GM21825 (cell line): ENCODE measurements at regions not wholly inside any gene's neighbourhood (a gene's known extent, or its start where the extent isn't known, plus 50 kb on each side); places are given as distances from the start of the nearest gene placed in this dataset.

Experiments used
- ATAC-seq: cut with Tn5 transposase; IDR thresholded peaks from one replicate; pipeline ENCODE4 v1.9.1; 2021; ENCODE audit warnings: mild to moderate bottlenecking, moderate library complexity; ENCODE audit not compliant: unreplicated experiment

GRCh38 chr5:98104454-98105188 is 668.8 kb upstream of the RGMB start:
- no peak for ATAC-seq

- ATAC-seq = no peak
Observed at GRCh38 chr5:98105681-98106080, 667.8 kb upstream of the RGMB start.

GRCh38 chr5:98106116-98107031 is 667.1 kb upstream of the RGMB start:
- ATAC-seq = no peak

DNA sequence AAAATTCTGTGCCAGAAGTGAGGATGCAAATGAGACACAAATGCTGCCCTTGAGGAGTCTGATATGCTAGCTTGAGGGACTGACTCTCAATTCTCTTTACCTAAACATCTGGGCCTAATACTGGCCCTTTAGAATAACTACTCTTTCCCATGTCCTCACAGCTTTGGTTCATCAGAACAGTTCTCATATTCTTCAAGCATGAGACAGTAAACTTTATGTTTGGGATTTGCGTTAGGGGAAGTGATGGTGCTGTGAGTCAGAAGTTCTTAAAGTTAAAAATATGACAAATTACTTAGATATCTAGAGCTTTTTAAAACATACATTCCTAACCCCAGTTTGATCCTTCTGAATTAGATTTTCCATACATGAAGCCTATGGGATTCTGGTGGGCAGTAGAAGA is 665.0 kb upstream of the RGMB start:
- no peak for ATAC-seq

GRCh38 chr5:98109561-98110006 is 663.9 kb upstream of the RGMB start:
- no peak for ATAC-seq

- ATAC-seq = no peak
Observed at GRCh38 chr5:98110282-98110691, 663.2 kb upstream of the RGMB start.

DNA sequence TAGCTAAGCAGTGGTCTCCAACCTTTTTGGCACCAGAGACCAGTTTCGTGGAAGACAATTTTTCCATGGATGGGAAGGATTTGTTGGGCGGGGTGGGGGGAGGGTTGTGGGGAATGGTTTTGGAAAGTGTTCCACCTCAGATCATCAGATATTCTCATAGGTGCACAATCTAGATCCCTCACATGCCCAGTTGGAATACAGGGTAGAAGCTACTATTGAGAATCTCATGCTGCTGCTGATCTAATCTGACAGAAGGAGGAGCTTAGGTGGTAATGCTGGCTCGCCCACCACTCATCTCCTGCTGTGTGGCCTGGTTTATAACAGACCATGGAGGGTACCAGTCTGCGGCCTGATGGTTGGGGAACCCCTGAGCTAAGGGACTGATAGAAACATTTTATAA is 662.7 kb upstream of the RGMB start:
- ATAC-seq = no peak

DNA sequence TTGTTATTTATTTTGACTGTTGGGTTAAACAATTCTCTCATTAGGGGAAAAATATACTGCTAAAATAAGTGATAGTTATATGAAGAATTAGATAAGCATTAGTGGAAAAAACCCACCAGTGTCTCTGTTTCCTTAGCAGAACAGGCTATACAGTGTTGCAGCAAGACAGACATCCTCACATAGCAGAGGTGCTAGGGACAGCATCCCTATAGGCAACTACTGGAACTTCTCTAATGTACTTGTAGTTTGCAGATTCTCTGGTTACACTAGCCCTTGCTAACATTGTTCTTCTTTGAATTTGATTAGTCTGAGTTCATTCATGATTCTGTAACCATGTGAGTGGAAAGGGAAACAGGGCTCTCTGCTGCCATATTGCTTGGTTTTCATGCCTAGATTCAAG is 661.8 kb upstream of the RGMB start:
- no peak for ATAC-seq

GRCh38 chr5:98121036-98121936 is 652.2 kb upstream of the RGMB start:
- ATAC-seq = no peak

DNA sequence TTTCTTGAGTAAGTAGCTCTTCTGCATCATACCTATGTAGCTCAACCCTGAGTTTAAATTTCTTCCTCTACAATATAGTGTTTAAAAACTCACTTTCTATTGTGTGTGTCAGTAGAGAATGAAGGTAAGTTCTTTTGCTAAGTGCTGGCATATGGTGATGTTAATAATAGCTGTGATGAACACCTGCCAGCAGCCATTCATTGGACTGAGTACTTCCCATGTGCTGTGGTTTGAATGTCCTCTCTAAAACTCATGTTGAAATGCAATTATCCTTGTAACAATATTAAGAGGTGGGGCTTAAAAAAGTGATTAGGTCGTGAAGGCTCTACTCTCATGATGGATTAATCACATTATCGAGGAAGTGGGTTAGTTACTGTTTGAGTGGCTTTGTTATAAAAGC is 645.2 kb upstream of the RGMB start:
- no peak for ATAC-seq

DNA sequence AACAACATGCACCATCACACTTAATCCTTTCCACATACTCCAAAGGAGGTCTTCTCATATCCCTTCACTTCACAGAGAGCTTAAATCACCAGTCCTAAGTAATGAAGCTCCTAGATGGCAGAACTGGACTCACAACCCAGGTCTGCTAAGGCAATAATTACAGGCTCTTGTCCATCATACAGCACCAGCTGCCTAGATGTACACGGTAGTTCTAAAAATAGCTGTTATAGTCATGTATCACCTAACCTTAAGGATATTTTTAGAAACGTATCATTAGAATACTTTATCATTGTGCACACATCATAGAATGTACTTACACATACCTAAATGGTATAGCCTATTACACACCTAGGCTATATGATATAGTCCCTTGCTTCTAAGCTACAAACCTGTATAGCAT is 644.6 kb upstream of the RGMB start:
- ATAC-seq = no peak

- no peak for ATAC-seq
Observed at GRCh38 chr5:98130261-98131035, 643.0 kb upstream of the RGMB start.

DNA sequence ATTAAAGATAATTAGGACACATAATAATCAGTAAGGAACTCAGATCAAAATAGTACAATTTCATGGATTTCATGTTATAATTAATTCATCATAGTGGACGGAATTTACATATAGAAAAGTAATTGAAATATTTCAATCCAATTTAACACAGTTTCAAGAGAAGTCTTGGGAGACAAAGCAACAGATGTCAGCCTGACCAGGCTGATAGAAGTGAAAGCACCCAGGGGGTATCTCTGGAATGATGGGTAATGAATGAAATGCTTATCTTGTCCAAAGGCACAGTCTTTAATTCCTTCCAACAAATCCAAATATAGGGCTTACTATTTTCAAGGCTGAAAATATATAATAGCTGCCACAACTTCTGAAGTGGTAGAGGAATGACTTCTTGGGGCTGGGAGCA is 629.3 kb upstream of the RGMB start:
- ATAC-seq = no peak

DNA sequence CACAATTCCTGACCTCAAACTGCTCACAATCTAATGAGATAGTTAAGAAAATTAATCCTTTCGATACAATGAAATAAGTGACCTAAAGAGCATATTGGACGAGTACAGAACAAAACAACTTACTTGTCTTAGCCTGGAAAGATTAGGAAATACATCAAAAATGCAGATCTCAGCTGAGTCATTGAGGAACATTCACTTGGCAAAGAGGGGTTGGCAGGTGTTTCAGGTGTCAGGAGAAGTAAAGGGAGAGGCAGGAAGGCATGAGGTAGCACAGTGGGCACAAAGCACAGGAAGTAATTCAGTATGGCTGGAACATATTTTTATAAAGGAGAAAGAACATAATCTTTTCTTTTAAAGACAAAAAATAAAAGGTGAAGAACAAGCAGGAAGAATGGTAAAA is 628.8 kb upstream of the RGMB start:
- no peak for ATAC-seq

- ATAC-seq = no peak
Observed at GRCh38 chr5:98157368-98157767, 616.1 kb upstream of the RGMB start.

DNA sequence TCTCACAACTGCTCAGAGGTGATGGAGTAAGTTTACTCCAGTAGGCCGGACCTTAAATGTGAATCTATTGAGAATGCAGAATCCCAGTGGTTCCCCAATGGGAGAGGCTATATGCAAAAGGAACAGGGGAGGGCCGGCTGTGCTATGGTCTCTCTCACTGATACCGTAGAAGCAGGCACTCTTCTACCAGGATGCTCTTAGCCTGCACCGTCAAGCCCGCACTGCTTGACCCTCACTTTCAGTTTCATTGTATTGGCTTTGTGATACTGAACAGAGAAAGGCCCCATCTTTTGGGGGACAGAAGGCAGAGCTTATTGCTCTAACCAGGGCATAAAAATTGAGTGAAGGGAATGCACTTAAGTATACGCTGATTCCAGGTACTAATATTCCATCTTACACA is 615.0 kb upstream of the RGMB start:
- no peak for ATAC-seq

DNA sequence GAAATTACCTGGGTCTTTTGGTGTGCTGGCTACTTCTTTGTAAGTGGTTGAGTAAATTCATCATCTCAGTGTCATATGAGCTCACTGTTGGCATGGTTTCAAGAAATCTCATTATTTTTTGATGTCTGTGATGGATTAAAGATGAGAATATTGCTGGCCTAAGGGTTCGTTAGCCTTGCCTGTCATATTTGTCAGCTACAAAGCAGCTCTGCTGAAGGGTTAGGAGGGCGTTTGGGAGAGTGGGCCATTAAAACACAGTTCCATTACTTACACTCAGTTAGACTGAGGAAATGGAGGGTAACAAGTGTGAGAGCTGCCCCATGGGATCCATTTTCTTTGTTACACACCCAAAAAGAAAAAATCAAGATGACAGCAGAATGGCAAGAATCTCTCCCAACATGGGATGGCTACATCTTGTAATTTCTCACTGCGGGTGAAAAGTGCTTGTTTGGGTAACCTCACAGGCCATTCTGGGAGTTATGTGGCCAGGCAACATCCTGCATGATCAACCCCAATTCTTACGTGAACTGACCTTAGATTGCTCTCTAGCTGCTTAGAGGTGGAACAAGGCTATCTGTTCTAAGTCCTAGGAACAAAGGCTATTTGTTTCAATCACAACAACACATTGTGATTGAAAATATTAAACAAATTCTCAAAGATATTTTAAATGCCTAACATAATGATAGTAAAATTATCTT is 609.5 kb upstream of the RGMB start:
- no peak for ATAC-seq

DNA sequence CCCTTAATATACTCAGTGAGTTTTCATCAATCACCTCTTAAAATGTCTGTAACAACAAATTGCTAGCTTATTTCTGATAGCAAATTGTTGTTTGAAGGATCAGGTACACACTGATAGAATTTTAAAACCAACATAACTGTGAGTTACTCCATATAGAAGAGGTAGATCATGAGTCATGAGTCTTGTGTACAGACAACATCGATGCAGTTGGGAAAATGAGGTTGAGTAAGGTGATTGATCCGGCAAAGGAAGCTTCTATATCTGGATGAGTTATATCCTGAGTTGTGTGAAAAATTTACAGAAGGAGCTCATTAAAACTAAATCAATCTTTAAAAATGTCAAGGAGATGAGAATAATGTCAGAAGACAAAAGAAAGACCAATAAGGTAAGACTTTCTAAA is 604.6 kb upstream of the RGMB start:
- ATAC-seq = no peak

DNA sequence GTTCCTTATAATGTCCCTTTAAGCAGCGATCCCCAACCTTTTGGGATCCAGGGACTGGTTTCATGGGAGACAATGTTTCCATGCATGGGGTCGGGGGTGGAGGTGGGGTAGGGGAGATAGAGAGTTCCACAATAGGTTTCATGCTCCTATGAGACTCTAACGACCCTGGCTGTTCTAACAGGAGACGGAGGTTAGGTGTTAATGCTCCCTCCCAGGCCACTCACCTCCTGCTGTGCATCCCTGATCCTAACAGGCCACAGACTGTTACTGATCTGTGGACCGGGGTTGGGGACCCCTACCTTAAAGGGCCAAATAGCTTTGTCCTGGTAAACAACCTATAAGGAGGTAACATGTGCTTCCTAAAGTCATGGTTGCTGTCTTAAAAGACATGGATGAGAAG is 602.5 kb upstream of the RGMB start:
- no peak for ATAC-seq

DNA sequence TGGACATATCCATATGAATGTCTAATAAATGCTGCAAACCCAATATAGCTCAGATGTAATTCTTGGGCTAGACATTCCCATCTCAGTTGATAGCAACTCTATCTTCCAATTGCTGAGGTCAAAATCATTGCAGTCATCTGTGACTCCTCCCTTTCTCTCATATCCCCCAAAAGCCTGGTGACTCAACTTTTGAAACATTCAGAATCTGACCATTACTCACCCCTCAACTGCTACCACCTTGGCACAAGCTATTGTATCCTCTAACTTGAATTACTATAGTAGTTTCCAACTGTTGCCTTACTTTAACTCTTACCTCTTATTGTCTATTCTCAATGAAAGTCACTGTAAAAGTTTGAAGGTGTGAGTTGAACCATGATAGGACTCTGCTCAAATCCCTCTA is 600.1 kb upstream of the RGMB start:
- no peak for ATAC-seq
